K562 (cell line): ENCODE measurements at regions not wholly inside any gene's neighbourhood (a gene's known extent, or its start where the extent isn't known, plus 50 kb on each side); places are given as distances from the start of the nearest gene placed in this dataset.
A peak's percentile ranks its signal among the peaks of the same experiment; 100 is the strongest.

Experiments
- ATAC-seq: fragments of 200-7000 bp; cut with Tn5 transposase; 3 replicates; pipeline ENCODE4 v1.9.1; 2020; ENCODE audit warnings: moderate library complexity
- BruUV-seq: library from RNA; stranded (reverse); fragments of 400-500 nt; replicated peaks from 2 replicates; lab custom pipeline; 2021; lab: Mats Ljungman, UMichigan
- CTCF ChIA-PET: fragments of 300-600 bp; formaldehyde crosslinking; extraction: SDS; loops from one replicate; lab custom pipeline; 2021; ENCODE audit warnings: low intra/inter-chr PET ratio; lab: Yijun Ruan, JAX
- POLR2A ChIA-PET: fragments of 300-600, 350-650 bp; sonication (Branson Sonifier 250); formaldehyde crosslinking; extraction: SDS; loops from one replicate; lab custom pipeline; 2021; ENCODE audit warnings: antibody characterized with exemption, inconsistent platforms; lab: Yijun Ruan, JAX
- DNase-seq, 4 experiments: peaks; one replicate each; pipeline versions ENCODE4 v3.0.0 to v3.0.0-alpha.2; 2011 to 2018; ENCODE audit warnings: low spot score in 3 of 4, mixed read lengths in 3 of 4; ENCODE audit errors: extremely low read depth in 1 of 4
- FAIRE-seq: peaks from 2 replicates; lab custom pipeline; 2011; peaks lifted over from hg19 to GRCh38; lab: Jason Lieb, UNC
- H2AFZ ChIP-seq: 2 replicates; pipeline ENCODE4 v1.6.0; 2011; ENCODE audit warnings: low read depth, low read length, control low read depth, inconsistent platforms
- H3K27ac ChIP-seq: fragments of 200-600 bp; 3 replicates; pipeline ENCODE4 v1.8.0; 2011; ENCODE audit warnings: low read depth, mild to moderate bottlenecking, control low read depth, inconsistent platforms, low read length, moderate library complexity, mixed read lengths; ENCODE audit errors: extremely low read depth
- H3K27me3 ChIP-seq, 2 experiments: fragments of 300-600 bp in 1 of 2; 2 replicates in 1 of 2; 3 replicates in 1 of 2; pipeline versions ENCODE4 v1.6.0 to v1.8.0; 2011; ENCODE audit warnings: inconsistent platforms in 2 of 2, low read length in 2 of 2, mild to moderate bottlenecking in 1 of 2, mixed read lengths in 1 of 2, moderate library complexity in 1 of 2; ENCODE audit not compliant: control insufficient read depth in 2 of 2, insufficient read depth in 2 of 2
- H3K36me3 ChIP-seq: fragments of 300-600 bp; 3 replicates; pipeline ENCODE4 v1.8.0; 2011; ENCODE audit warnings: mild to moderate bottlenecking, low read length, inconsistent platforms; ENCODE audit not compliant: control insufficient read depth, insufficient read depth
- H3K4me1 ChIP-seq, 2 experiments: fragments of 200-600 bp in 1 of 2; replicated peaks in 1 of 2; 2 replicates in 1 of 2; 3 replicates in 1 of 2; pipeline versions ENCODE4 v1.5.1 to v1.8.0; 2011; ENCODE audit warnings: inconsistent platforms in 2 of 2, low read length in 2 of 2, mild to moderate bottlenecking in 1 of 2, mixed read lengths in 1 of 2, moderate library complexity in 1 of 2; ENCODE audit not compliant: control insufficient read depth in 2 of 2, insufficient read depth in 2 of 2
- H3K4me2 ChIP-seq: 2 replicates; pipeline ENCODE4 v1.6.1; 2011; ENCODE audit warnings: low read length, control low read depth, inconsistent platforms, mixed read lengths; ENCODE audit not compliant: insufficient read depth
- H3K4me3 ChIP-seq: fragments of 200-600 bp; sonication (generic), shearing (Covaris generic); 2 replicates; pipeline ENCODE4 v1.5.1; 2016; ENCODE audit warnings: control low read depth, inconsistent platforms
- H3K79me2 ChIP-seq: fragments of 200-600 bp; 3 replicates; pipeline ENCODE4 v1.8.0; 2011; ENCODE audit warnings: low read length, inconsistent platforms; ENCODE audit not compliant: control insufficient read depth, insufficient read depth
- H3K9ac ChIP-seq, 2 experiments: 2 replicates each; pipeline versions ENCODE4 v1.6.0 to v1.6.1; 2011; ENCODE audit warnings: low read depth in 2 of 2, low read length in 2 of 2, control low read depth in 1 of 2, inconsistent platforms in 1 of 2, mild to moderate bottlenecking in 1 of 2, mixed read lengths in 1 of 2; ENCODE audit not compliant: insufficient read depth in 1 of 2
- H3K9me1 ChIP-seq: one replicate; pipeline ENCODE4 v1.6.0; 2011; ENCODE audit warnings: inconsistent platforms, mild to moderate bottlenecking, low read length, moderate library complexity; ENCODE audit not compliant: control insufficient read depth, insufficient read depth
- H3K9me3 ChIP-seq: replicated peaks from 2 replicates; pipeline ENCODE4 v1.5.1; 2011; ENCODE audit warnings: low read depth, low read length, inconsistent platforms; ENCODE audit not compliant: control insufficient read depth, insufficient read depth
- H4K20me1 ChIP-seq: replicated peaks from 2 replicates; pipeline ENCODE4 v1.6.1; 2011; ENCODE audit warnings: low read length, inconsistent platforms, mixed read lengths; ENCODE audit not compliant: control insufficient read depth, insufficient read depth
- MEF2A ChIP-seq: IDR thresholded peaks from 2 replicates; pipeline ENCODE4 v1.6.1; 2011; ENCODE audit warnings: low read depth, mild to moderate bottlenecking, low read length, moderate library complexity; ENCODE audit not compliant: control insufficient read depth
- RBM25 ChIP-seq: fragments of 200-400 bp; formaldehyde crosslinking; IDR thresholded peaks from 2 replicates; pipeline ENCODE4 v1.6.1; 2018; ENCODE audit warnings: low read length, low read depth, moderate library complexity; ENCODE audit not compliant: severe bottlenecking
- SNAPC5 ChIP-seq: fragments of 250-450 bp; sonication (Bioruptor Pico); IDR thresholded peaks from 2 replicates; pipeline ENCODE4 v1.8.0; 2021; ENCODE audit warnings: moderate library complexity, mild to moderate bottlenecking, inconsistent platforms
- TFAP4 ChIP-seq: sonication (generic); formaldehyde crosslinking; IDR thresholded peaks from 2 replicates; pipeline ENCODE4 v1.8.0; 2022; ENCODE audit warnings: missing genetic modification reagents, mild to moderate bottlenecking, moderate library complexity, borderline replicate concordance
- ZNF512 ChIP-seq: IDR thresholded peaks from 2 replicates; pipeline ENCODE4 v1.6.1; 2016; ENCODE audit warnings: missing genetic modification characterization, missing compliant biosample characterization
- WGBS: fragments of 100-300 bp; shearing (Covaris generic); methylation state at CpG from one replicate; pipeline ENCODE4 v1.1.6; 2016; ENCODE audit warnings: low coverage, mixed read lengths; ENCODE audit not compliant: insufficient coverage; ENCODE audit errors: missing lambda C conversion rate; 5-methylcytosine and 5-hydroxymethylcytosine counted together
- in situ Hi-C: fragments of 300-500 bp; cut with MboI; formaldehyde crosslinking; loops from 4 replicates; pipeline ENCODE4 v1.15.0; 2018; ENCODE audit warnings: inconsistent platforms, mixed read lengths
- intact Hi-C: fragments of 100-400 bp; cut with micrococcal nuclease; formaldehyde crosslinking; loops from 2 replicates; pipeline ENCODE4 v1.14.2; 2022

GRCh38 chr19:29001597-29002245 is 211.2 kb downstream of the UQCRFS1 start:
- Histone ChIP-seq H3K4me2 (no peak overlapping the region), H3K9ac (no peak overlapping the region), H4K20me1 (no peaks in the 10 kb centered on the region), H3K36me3 (no peaks in the 10 kb centered on the region), H3K9me3 (no peaks in the 10 kb centered on the region), H3K9me1 (no peaks in the 10 kb centered on the region), H2AFZ (no peak overlapping the region), H3K27me3 (peaks cover 4 to 11% of the 10 kb centered on the region in 2 experiments; a peak in 4 of 5 replicates), H3K4me3 (no peak overlapping the region), H3K4me1 (no peaks in the 10 kb centered on the region), H3K27ac (no peak overlapping the region), H3K79me2 (no peaks in the 10 kb centered on the region)
- no peak for FAIRE-seq
- TF ChIP-seq MEF2A = no peak
- no peak for TF ChIP-seq ZNF512 (tag)
- TF ChIP-seq SNAPC5 (CRISPR knock-in tag) = no peak
- TF ChIP-seq TFAP4 (CRISPR knock-in tag) = no peak
- TF ChIP-seq RBM25 = peak; percentile 11
- intact Hi-C loops = no loop called here
- ChIA-PET CTCF (no interaction called here), POLR2A (interaction anchor here (0.5 to 1.5 kb wide), 4 partner anchors 10 to 203 kb away, joined by 3 to 4 read pairs (median 3); no protein-coding TSS in a partner anchor)
- no peak for DNase-seq
- ATAC-seq = no peak
- 0% methylated on average over 12 of the region's 12 CpGs for WGBS
- BruUV-seq = no TSS peak
- in situ Hi-C loops = no loop called here
